GM19023 (cell line): ENCODE measurements at regions not wholly inside any gene's neighbourhood (a gene's known extent, or its start where the extent isn't known, plus 50 kb on each side); places are given as distances from the start of the nearest gene placed in this dataset.
"Not testable (repeated sequence)": the region's sequence is repeated elsewhere in the genome, so short reads cannot be mapped to it uniquely, and the experiment has no call there.

Experiments
- ATAC-seq: cut with Tn5 transposase; IDR thresholded peaks from one replicate; pipeline ENCODE4 v1.9.1; 2021; ENCODE audit warnings: mild to moderate bottlenecking, moderate library complexity; ENCODE audit not compliant: unreplicated experiment

DNA sequence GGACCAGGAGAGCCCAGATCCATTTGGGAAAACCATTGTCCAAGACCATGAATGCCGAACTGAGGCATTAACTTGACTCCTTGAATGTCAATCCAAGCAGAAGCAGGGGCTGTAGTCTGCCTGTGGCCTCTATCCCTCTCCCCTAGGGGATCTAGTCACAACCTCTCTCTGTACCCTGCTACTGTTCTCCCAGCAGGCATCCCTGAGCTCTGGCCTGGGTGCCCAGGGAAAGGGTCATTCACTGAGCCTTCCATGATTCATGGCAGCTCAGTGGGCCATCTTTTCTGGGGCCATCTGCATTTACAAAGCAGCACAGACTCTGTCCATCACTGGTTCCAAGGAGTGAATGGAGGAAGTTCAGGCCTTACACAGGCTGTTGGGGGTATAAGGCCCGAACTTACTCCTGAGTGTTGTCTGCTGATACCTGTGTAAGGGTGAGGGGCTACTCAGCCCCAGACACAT is 151.8 kb downstream of the ZFP36L2 start:
- no peak for ATAC-seq

DNA sequence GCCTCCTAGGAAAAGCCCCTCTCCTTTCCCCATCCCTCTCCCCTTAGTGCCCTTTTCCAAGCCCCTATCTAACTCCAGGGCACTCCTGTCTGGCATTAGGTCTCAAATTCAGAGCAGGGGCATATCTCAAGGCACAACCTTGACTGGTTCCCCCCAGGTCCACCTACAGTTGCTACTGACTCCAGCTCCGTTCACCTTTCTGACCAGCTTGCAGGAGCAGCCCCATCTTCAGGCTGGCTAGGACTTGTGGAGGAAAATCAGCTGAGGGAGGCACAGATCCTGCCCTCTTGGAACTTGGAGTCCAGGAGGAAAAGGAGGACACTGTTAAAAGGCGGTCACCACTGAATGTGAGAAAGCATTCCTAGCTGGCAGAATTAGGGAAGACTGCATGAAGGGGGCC is 152.4 kb downstream of the ZFP36L2 start:
- no peak for ATAC-seq

DNA sequence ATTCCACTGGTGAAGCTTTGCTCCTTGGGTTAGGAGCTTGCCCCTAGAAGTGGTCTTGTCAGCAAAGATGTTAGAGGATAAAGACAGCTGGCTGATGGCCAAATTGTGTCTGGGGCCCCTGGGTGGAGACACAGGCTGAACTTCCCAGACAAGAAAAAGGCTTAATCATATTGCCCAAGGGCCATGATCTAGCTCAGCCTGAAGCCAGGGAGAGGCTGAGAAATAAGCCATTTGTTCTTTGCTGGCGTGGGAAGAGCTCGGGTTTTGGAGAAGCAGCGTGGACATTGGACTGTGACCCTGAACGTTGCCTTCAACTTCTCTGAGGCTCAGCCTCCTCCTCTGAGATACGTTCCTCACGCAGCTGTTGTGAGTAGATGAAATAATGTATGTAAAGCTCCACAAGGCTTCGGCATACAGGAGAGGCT is 153.0 kb downstream of the ZFP36L2 start:
- ATAC-seq: no peak

DNA sequence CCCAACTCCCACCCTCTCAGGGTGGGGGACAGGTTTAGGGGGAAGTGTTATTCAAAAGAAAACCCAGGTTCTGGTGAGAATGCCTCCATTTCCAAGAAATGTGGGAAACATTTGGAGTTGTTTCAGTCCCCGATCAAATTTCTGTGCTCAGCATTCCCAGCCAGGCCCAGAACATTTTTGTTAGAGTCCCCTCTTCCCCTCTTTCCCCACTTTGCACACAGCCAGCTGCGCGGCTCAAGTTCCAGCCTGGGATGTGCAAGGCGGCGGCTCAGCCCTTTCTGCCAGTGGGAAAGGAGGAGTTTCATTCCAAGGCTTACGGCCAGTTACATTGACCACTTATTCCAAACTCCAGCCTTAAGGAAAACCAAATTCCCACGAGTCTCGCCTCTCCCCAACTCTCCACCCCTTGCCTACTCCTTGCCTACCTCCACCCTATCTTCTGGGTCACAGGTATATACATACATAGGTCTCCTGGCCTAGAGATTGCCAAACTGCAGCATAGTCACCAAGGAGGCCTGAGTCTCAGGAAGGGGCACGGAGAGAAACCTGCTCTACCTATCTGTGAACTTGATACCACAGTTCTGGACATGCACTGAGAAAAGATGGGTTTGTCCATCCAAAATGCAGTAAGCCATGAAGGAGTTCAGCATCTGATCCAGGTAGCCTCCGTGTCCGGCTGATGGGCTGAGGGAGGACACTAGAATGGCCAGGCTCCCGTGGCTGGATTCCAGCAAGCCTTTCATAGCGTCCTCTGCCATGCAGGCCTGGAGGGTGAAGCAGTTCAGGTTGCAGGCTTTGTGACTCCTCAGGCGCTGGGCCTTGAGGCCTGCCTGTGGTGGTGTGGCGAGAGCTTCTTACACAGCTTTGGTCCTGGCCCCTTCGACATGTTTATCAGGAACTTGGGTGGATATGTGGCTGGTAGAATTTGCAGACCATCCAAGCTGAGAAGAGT is 154.5 kb downstream of the ZFP36L2 start:
- no peak for ATAC-seq

DNA sequence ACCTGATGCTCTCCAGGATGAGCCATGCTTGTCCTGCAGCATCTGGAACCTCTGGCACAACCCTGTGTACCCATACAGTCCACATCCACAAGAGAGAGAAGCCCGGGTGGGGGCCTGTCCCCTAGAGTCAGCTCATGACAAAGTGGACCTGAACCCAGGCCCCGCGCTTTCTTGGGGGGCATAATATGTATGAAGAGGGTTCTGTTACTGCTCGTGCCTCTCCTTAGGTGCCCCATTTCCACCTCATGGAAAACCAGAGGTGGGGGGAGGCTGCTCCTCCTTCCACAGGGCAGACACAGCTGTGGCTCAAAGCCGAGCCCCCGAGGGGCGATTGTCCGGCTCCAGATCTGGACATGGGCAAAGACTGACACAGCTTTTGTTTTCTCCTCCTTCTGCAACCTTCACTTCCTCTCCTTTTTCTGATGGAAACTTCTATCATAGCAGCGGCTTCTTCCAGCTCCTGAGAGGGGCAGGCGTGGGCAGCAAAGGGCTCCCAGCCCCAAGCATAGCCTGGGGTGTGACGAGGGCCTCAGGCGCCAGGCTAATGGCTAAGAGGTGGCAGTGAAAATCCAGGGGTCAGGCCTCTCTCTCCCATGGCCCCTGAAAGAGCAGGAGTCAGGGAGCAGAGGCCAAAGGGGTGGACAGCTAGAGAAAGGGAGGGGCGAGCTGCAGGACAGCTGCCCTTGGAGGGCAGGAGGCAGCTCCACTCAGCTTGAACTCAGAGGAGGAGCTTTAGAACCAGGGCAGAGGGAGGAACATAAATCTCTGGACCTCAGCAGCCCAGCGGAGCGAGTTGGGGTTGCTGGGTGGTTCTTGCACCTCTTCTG is 155.5 kb downstream of the ZFP36L2 start:
- no peak for ATAC-seq

DNA sequence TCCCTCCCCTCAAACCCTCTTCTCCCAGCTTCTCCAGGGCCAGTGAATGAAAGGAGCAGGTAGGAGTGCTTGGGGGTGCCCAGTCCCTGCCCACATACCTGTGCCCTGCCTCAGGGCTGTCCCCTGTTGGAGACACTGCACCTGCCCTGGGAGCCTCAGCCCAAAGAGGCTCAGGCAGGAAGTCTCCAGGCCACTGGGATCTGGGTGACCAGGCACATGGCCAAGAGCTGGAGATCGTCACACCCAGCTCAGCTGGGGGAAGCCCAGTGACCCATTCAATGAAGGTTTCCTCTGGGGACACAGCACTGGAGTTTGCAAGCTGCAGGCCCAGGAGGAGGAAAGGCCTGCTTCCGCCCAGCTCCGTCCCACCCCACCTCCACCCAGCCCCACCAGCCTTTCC is 156.4 kb downstream of the ZFP36L2 start:
- no peak for ATAC-seq

DNA sequence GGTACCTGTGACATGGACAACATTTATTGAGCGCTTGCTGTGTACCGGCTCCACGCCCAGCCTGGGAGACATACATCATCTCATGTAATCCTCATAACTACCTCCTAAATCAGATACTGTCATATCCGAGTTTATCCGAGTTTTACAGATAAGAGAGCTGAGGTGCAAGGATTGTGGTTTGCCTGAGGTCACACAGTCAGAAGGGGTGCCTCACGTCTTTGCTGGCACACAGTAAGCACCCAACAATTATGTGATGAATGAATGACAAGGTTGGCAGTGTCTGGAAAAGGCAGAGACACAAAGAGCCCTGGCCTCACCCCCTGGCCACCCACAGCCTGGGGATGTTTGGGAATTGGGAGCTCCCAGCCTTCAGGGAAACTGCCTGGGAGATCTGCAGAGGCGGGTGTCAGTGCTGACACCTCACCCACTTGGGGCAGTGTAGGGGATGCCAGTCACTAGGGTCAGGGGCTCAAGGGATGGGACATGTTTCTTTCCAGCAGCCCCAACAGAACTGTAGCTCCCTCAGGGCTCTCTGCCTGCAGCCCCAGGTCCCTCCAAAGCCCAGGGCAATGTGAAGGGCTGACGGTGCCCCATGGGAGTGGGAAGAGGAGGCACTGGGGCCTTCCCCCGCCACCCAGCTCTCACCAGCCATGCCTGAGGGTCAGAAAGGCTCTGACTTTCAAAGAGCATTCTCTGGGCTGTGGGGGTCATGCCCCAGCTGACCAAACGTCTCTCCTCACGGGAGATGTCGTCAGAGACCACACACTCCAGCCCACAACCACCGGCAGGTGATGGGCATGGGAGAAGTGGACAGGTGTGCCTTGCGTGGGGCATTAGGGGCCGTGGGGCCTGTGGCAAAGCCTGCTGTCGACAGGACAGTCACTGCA is 157.5 kb downstream of the ZFP36L2 start:
- no peak for ATAC-seq

DNA sequence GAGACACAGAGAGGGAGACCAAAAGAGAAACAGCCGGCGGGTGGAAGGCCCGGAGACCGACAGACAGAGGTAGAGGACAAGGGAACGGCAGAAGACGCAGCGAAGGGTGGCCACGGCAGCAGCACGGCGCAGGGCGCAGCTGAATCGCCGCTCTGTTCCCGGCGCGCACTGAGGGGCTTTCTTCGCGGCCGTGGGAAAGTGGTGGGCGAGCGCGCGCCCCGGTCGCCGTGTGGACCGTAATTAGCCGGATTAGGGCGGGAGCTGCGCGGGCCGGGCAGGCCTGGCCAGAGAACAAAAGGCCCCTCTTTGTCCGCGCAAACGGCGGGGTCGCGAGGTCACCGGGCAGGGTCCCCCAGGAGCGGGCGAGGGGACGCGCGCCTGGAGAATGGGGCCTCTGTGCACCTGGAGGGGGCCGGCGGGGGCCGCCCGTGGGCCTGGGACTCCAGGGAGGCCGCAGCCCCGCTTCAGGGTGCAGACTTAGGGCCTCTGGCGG is 158.3 kb downstream of the ZFP36L2 start:
- ATAC-seq: no peak

DNA sequence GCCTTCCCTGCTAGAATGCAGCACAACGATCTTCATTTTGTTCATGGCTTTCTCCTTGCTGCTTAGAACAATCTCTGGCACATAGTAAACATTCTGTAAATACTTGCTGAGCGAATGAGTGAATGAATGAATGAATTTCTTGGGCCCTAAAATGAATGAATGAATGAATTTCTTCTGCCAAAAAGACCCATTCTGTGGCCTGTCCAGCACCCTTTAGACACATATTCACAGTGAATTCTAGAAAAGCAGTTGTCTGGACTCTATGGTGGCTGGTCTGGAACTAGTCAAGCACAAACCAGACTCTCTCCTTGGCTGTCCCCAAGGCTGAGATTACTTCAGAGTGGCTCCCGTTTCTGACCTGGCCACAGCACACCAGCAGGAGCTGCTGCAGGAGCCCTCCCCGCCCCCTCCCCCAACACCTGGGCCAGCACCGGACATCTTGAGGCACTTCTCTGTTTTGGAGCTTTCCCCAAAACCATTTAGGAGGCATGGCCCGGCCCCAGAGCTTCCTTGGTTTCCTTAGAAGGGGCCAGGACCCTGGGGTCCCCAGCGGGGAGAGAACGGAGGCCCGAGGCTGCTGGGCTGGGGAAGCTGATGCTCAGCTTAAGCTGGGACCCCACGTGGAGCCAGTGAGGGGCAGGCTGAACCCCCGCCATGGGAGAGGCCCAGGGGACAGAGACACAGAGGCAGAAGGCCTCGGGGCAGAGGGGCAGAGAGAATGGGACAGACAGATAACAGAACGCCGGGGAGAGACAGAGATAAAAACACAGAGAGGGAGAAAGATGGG is 159.0 kb downstream of the ZFP36L2 start:
- no peak for ATAC-seq

DNA sequence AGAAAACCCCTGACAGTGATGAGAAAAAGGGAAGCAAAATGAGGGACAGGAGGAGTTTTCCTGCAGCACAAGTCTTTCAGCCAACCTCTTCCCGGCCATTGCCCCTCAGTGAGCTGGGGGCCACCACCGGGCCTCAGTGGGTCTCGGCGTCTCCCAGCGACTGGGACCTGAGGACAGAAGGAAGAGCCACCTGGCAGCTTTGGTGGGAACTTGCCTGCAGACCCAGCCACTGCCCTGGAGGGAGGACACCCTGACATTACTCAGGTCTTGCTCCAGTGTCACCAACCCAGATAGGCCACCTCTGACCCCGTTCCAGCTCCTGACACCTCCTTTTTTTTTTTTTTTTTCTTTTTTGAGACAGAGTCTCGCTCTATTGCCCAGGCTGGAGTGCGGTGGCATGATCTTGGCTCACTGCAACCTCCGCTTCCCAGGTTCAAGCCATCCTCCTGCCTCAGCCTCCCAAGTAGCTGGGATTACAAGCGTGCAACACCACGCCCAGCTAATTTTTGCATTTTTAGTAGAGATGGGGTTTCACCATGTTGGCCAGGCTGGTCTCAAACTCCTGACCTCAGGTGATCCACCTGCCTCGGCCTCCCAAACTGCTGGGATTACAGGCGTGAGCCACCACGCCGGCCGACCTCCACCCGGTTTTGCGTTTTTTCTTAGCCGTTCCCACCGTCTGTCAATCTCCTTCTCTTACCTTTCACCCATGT is 159.7 kb downstream of the ZFP36L2 start:
- ATAC-seq: not testable (repeated sequence)

DNA sequence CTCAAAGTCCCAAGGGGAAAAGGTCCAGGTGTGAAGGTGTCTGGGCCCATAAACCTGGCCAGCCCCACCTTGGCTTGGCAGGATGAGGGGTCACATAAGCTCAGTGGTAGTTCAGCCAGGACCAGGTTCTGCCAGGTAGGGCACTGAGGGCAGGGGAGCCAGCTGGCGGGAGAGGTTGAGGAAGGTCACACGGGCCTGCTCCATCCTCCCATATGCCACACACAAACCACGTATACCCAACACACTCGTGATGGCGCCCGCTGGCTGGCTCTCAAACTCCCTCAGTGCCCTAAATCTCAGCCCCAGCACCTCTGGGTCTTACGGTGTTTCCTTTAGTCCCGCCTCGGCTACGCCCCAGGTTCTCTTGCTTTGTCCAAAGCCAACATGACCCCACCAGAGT is 160.5 kb downstream of the ZFP36L2 start:
- no peak for ATAC-seq

DNA sequence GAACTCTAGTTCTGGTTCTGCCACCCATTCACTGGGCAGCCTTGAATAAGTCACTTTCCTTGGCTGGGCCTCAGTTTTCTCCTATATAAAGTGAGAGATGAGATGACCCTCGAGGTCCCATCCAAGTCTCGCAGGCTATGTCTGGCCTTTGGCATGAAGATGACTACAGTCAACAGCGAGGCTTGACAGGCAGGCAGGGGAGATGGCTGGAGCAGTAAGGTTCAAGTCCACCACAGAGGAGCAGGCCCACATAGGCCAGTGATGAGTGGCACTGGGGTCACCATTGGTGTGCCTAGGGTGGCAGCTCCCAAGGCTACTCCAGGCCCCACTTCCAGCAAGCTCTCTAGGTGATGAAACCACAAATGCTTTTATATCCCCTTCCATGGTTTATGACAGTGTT is 161.4 kb downstream of the ZFP36L2 start:
- ATAC-seq: no peak

DNA sequence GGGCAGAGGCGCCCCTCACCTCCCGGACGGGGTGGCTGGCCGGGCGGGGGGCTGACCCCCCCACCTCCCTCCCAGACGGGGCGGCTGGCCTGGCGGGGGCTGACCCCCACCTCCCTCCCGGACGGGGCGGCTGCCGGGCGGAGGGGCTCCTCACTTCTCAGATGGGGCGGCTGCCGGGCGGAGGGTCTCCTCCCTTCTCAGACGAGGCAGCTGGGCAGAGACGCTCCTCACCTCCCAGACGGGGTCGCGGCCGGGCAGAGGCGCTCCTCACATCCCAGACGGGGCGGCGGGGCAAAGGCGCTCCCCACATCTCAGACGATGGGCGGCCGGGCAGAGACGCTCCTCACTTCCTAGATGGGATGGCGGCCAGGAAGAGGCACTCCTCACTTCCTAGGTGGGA is 163.3 kb downstream of the ZFP36L2 start:
- ATAC-seq: not testable (repeated sequence)

DNA sequence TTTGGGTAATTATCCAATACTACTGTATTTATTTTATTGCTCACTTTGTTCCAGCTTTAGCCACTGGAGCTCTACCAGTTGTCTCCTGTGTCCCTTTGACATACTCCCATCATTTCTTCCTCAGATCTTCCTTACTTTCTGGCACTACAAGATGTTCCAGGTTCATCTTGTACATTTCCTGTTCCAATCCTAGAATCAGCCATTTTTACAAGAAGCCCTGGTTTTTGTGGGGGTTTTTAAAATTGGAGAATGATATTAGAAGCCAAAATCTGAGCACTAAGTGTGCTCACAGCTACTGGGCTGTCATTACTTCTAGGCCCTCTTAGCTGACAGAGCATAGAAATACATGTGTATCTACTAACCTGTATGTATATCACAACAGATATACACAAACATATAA is 164.3 kb downstream of the ZFP36L2 start:
- no peak for ATAC-seq

DNA sequence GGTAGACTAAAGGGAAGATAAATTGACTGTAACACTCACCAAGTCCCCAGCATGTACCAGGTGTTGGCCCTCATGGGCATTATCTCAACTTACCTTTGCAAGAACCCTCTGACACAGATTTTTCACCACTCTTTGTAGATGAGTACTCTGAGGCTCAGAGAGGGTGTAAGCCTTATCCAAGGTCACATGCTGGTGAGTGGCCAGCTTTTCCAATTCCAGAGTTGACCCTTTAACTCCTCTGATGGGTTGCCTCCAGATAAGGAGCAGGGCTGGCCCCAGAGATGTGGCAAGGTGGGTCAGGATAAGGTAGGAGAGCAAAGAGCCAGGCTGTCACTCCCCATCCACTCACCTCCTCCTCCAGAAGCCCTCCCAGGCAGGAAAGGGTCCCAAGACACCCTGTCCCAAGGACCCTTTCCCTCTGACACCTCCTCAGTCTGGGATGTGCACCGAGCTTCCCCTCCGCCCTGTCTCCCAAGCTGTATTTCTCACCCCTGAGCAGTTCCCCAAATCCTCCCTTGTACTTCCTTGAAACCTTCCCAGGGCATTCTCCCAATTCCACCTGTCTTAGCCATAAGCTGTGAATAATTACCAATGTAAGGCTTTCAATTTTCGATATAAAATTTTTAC is 165.9 kb downstream of the ZFP36L2 start:
- no peak for ATAC-seq

DNA sequence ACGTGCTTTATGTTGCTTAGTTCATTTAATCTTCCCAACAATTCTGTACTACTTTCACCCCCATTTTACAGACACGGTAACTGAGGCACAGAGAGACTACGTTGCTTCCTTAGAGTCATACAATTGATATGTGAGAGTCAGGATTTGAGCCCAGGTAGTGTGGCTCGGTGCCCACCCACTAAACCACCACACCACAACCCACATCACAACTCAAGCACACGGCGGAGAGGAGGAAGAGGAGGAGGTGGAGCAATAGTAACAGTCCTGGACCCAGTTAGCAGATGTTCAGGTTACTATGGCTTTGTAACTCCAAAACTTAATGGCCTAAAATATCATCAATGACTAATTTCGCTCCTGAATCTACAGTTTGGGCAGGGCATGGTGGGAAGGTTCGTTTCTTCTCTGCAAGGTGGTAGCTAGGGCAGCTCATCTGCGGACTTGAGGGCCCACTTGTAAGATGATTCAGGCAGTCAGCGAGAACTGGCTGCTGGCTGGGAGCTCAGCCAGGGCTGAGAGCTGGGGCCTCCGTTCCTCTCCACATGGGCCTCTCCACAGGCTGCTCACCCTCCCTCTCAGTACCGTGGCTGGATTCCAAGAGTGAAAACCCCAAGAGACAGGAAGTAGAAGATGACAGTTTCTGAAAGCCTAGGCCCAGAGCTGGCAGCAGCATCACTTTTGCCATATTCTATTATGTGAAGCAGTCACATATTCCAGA is 167.1 kb downstream of the ZFP36L2 start:
- ATAC-seq: peak; percentile 57

DNA sequence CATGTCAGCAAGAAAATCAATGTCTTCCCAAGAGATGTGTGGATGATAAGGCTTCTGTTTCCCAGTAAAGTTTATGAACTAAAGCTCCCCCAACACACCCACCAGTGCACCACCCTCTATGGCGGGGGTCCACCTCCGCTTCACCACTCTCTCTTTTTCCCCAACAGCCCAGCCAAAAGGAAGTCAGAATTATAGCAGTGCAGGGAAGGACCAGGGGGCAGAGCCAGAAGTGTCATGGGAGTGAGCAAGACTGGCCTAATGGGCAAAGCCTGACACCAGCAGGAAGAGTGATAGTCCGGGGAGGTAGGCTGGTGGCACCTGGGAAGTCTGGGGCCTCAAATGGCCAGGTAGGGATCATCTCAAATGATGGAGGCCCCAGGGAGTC is 167.7 kb downstream of the ZFP36L2 start:
- no peak for ATAC-seq
